Trophoblast cell (in vitro differentiated cells and primary cell): ENCODE measurements at regions not wholly inside any gene's neighbourhood (a gene's known extent, or its start where the extent isn't known, plus 50 kb on each side); places are given as distances from the start of the nearest gene placed in this dataset.

Experiments used
- DNase-seq, 2 donors: peaks; one replicate each; pipeline ENCODE4 v3.0.0-alpha.2; 2016
- H2AFZ ChIP-seq: 2 replicates; pipeline ENCODE4 v1.6.1; 2013; ENCODE audit warnings: low read length, moderate library complexity, mild to moderate bottlenecking; ENCODE audit not compliant: insufficient read depth, poor library complexity
- H2AK5ac ChIP-seq: 2 replicates; pipeline ENCODE4 v1.6.1; 2013; ENCODE audit warnings: mild to moderate bottlenecking, low read length
- H2BK120ac ChIP-seq: 2 replicates; pipeline ENCODE4 v1.6.1; 2013; ENCODE audit warnings: low read length, mild to moderate bottlenecking, moderate library complexity; ENCODE audit not compliant: insufficient read depth, poor library complexity
- H2BK12ac ChIP-seq: 2 replicates; pipeline ENCODE4 v1.6.1; 2013; ENCODE audit warnings: mild to moderate bottlenecking, low read length, moderate library complexity
- H2BK5ac ChIP-seq: 2 replicates; pipeline ENCODE4 v1.6.1; 2013; ENCODE audit warnings: low read length, low read depth, moderate library complexity, mild to moderate bottlenecking; ENCODE audit not compliant: poor library complexity
- H3K14ac ChIP-seq: 2 replicates; pipeline ENCODE4 v1.6.1; 2013; ENCODE audit warnings: mild to moderate bottlenecking, low read length
- H3K18ac ChIP-seq: 2 replicates; pipeline ENCODE4 v1.6.1; 2013; ENCODE audit warnings: mild to moderate bottlenecking, low read length
- H3K23ac ChIP-seq: 2 replicates; pipeline ENCODE4 v1.6.1; 2013; ENCODE audit warnings: low read length
- H3K27ac ChIP-seq: 2 replicates; pipeline ENCODE4 v1.5.1; 2013; ENCODE audit warnings: low read depth, mild to moderate bottlenecking, inconsistent platforms, low read length, moderate library complexity
- H3K27me3 ChIP-seq: 2 replicates; pipeline ENCODE4 v1.6.1; 2013; ENCODE audit warnings: inconsistent platforms, mild to moderate bottlenecking, low read length, moderate library complexity; ENCODE audit not compliant: insufficient read depth
- H3K36me3 ChIP-seq, 2 experiments: 1 replicate in 1 of 2; 2 replicates in 1 of 2; pipeline ENCODE4 v1.6.1; 2013; ENCODE audit warnings: low read length in 2 of 2, mild to moderate bottlenecking in 2 of 2, moderate library complexity in 1 of 2; ENCODE audit not compliant: insufficient read depth in 2 of 2, control insufficient read depth in 1 of 2
- H3K4ac ChIP-seq: 2 replicates; pipeline ENCODE4 v1.6.1; 2013; ENCODE audit warnings: low read depth, mild to moderate bottlenecking, low read length, moderate library complexity
- H3K4me1 ChIP-seq, 2 experiments: 1 replicate in 1 of 2; 2 replicates in 1 of 2; pipeline ENCODE4 v1.6.1; 2013; ENCODE audit warnings: low read length in 2 of 2, mild to moderate bottlenecking in 2 of 2, moderate library complexity in 1 of 2; ENCODE audit not compliant: insufficient read depth in 2 of 2, control insufficient read depth in 1 of 2
- H3K4me2 ChIP-seq: 2 replicates; pipeline ENCODE4 v1.6.1; 2013; ENCODE audit warnings: inconsistent platforms, mild to moderate bottlenecking, low read length, moderate library complexity
- H3K4me3 ChIP-seq: 2 replicates; pipeline ENCODE4 v1.5.1; 2013; ENCODE audit warnings: mild to moderate bottlenecking, low read depth, low read length, inconsistent platforms
- H3K79me1 ChIP-seq: one replicate; pipeline ENCODE4 v1.6.1; 2013; ENCODE audit warnings: low read length
- H3K79me2 ChIP-seq: 2 replicates; pipeline ENCODE4 v1.6.1; 2013; ENCODE audit warnings: low read length, mild to moderate bottlenecking; ENCODE audit not compliant: control insufficient read depth, insufficient read depth, poor library complexity
- H3K9ac ChIP-seq: 2 replicates; pipeline ENCODE4 v1.6.1; 2013; ENCODE audit warnings: mild to moderate bottlenecking, low read length
- H3K9me3 ChIP-seq: 2 replicates; pipeline ENCODE4 v1.6.1; 2013; ENCODE audit warnings: low read depth, mild to moderate bottlenecking, control low read depth, inconsistent platforms, low read length; ENCODE audit not compliant: insufficient read depth
- H4K12ac ChIP-seq: 2 replicates; pipeline ENCODE4 v1.6.1; 2013; ENCODE audit warnings: low read depth, mild to moderate bottlenecking, low read length, moderate library complexity
- H4K8ac ChIP-seq: 2 replicates; pipeline ENCODE4 v1.6.1; 2013; ENCODE audit warnings: low read depth, mild to moderate bottlenecking, low read length, moderate library complexity
- H4K91ac ChIP-seq: one replicate; pipeline ENCODE4 v1.6.1; 2013; ENCODE audit warnings: low read depth, mild to moderate bottlenecking, low read length, moderate library complexity
- WGBS: extraction: QIAGEN DNeasy Blood & Tissue Kit; methylation state at CpG from one replicate; pipeline ENCODE4 v1.1.7; 2013; ENCODE audit warnings: missing lambda C conversion rate; ENCODE audit not compliant: insufficient read length, insufficient coverage; ENCODE audit errors: extremely low coverage; 5-methylcytosine and 5-hydroxymethylcytosine counted together

DNA sequence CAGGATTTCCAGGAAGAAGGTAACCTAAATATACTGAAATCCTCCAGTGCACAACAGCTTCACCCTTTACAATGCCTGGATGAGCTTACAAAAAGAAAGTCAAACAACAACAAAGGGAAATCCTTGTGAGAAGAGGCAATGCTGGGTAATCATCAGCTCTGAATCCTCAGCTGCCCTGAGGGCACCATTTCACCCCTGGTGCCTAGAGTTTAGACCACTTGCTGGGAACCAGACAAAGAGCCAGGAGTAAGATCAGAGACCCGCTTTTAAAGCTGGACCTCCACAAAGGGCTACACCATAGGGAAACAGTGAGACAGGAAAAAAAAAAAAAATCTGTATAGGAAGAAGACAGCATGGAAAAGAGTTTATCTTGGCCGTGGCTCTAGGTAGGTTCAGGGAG, 97.0 kb downstream of the FOXI3 start:
- no peak overlapping the region for H3K27ac ChIP-seq
- no peak overlapping the region for H4K12ac ChIP-seq
- H2AFZ ChIP-seq, result no peak overlapping the region
- H3K79me2 ChIP-seq, result no peaks in the 10 kb centered on the region
- H3K23ac ChIP-seq, result no peak overlapping the region
- no peak overlapping the region for H3K14ac ChIP-seq
- no peak overlapping the region for H2BK12ac ChIP-seq
- peaks cover 1 to 2% of the 10 kb centered on the region in 2 experiments for H3K4me1 ChIP-seq
- H3K18ac ChIP-seq, result no peak overlapping the region
- H3K79me1 ChIP-seq, result peaks cover 4% of the 10 kb centered on the region
- no peak overlapping the region for H3K4ac ChIP-seq
- H3K36me3 ChIP-seq, result no peaks in the 10 kb centered on the region
- no peak overlapping the region for H2BK120ac ChIP-seq
- H3K4me3 ChIP-seq, result no peak overlapping the region
- H2BK5ac ChIP-seq, result no peak overlapping the region
- no CpG with 5 or more reads among the region's 2 CpGs for WGBS
- H3K9ac ChIP-seq, result no peak overlapping the region
- DNase-seq, result no peak
- H3K27me3 ChIP-seq, result no peaks in the 10 kb centered on the region
- H4K91ac ChIP-seq, result no peak overlapping the region
- H3K4me2 ChIP-seq, result no peak overlapping the region
- H2AK5ac ChIP-seq, result no peak overlapping the region
- no peak overlapping the region for H4K8ac ChIP-seq
- no peaks in the 10 kb centered on the region for H3K9me3 ChIP-seq

DNA sequence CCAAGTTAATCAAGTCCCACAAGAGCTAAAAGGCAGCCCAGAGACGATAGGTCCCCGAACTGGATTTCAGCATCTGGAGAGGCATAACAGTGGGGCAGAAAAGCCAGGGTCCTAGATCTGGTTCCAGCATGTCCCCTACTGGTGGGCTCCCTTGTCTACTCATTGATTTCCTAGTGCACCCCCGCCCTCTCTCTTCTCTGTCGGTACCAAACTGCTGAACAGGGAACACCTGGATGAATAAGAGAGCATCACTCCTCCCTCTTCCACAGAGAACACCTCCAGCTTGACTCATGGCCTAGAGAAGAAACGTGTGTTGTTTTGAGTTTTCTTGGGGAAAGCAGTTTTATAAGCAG, 101.3 kb downstream of the FOXI3 start:
- DNase-seq, result no peak
- Histone ChIP-seq H2BK5ac (no peak overlapping the region), H3K9ac (no peak overlapping the region), H3K4me1 (peaks cover 10 to 13% of the 10 kb centered on the region in 2 experiments), H3K23ac (no peak overlapping the region), H3K27me3 (no peaks in the 10 kb centered on the region), H3K18ac (no peak overlapping the region), H3K14ac (no peak overlapping the region), H2AFZ (no peak overlapping the region), H3K4ac (no peak overlapping the region), H2BK120ac (no peak overlapping the region), H3K4me3 (no peak overlapping the region), H3K79me1 (peaks cover 5% of the 10 kb centered on the region), H3K36me3 (no peaks in the 10 kb centered on the region), H3K9me3 (no peaks in the 10 kb centered on the region), H2AK5ac (no peak overlapping the region), H4K8ac (no peak overlapping the region), H4K91ac (no peak overlapping the region), H3K79me2 (peaks cover 2% of the 10 kb centered on the region), H4K12ac (no peak overlapping the region), H2BK12ac (no peak overlapping the region), H3K27ac (no peak overlapping the region), H3K4me2 (peak overlapping the region; percentile 54)
- WGBS, result no CpG with 5 or more reads among the region's 5 CpGs

DNA sequence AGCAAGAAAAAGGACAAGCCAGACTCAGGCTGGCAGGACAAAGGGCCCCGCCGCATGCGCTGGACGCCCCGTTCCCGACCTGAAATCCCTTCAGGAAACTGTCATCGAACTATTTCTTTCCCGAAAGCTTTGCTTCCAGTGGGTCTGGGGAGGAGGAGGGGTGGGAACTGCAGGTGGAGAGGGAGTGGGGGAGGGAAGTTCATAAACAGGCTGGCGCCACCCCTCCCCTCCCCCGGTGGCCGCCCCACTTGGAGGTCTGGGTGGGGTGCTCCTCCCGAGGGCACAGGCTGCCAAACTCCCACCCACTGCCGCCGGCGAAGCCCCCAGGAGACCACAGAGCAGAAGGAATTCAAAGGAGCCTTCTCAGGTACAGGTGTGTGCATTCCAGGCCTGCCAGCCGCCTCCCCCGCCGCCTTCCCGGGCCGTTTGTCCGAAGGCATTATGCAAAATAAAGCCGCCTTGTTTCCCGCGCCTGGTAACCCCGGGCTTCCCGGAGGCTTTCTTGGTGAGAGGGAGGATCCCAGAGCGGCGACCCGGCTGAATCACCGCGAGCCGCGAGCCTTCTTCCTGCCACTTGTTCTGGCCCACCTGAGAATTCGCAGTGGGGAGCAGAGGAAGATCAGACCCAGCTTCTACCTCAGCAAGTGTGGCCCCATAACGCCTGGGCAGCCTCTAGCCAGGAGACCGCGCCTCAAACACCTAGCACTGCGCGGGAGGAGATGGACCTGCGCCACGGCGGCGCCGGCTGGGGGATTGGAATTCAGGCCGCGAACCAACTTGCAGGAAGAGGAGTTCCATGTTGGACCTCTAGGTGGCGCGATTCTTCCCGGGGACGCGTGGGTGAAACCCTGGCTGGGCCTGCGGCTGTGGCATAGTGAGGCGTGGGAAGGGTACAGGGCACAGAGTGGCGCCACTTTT, 101.9 kb downstream of the FOXI3 start:
- DNase-seq, result peak; percentile 60 to 89
- peak overlapping the region; percentile 5 for H4K8ac ChIP-seq
- peak overlapping the region; percentile 5 for H2BK5ac ChIP-seq
- no peaks in the 10 kb centered on the region for H3K9me3 ChIP-seq
- H4K12ac ChIP-seq, result no peak overlapping the region
- peak overlapping the region; percentile 64 for H2AFZ ChIP-seq
- peak overlapping the region; percentile 54 for H3K4me2 ChIP-seq
- H3K27ac ChIP-seq, result peak overlapping the region; percentile 45
- WGBS, result no CpG with 5 or more reads among the region's 54 CpGs
- peak overlapping the region; percentile 56 for H4K91ac ChIP-seq
- peaks cover 2% of the 10 kb centered on the region for H3K79me2 ChIP-seq
- peak overlapping the region; percentile 2 for H3K4me3 ChIP-seq
- H3K4me1 ChIP-seq, result peaks cover 10 to 13% of the 10 kb centered on the region in 2 experiments
- no peaks in the 10 kb centered on the region for H3K27me3 ChIP-seq
- H3K18ac ChIP-seq, result peak overlapping the region; percentile 34
- H3K36me3 ChIP-seq, result no peaks in the 10 kb centered on the region
- peak overlapping the region; percentile 19 for H3K14ac ChIP-seq
- H3K4ac ChIP-seq, result no peak overlapping the region
- no peak overlapping the region for H3K9ac ChIP-seq
- no peak overlapping the region for H2AK5ac ChIP-seq
- no peak overlapping the region for H2BK12ac ChIP-seq
- peak overlapping the region; percentile 18 for H2BK120ac ChIP-seq
- H3K79me1 ChIP-seq, result peaks cover 5% of the 10 kb centered on the region
- H3K23ac ChIP-seq, result no peak overlapping the region

DNA sequence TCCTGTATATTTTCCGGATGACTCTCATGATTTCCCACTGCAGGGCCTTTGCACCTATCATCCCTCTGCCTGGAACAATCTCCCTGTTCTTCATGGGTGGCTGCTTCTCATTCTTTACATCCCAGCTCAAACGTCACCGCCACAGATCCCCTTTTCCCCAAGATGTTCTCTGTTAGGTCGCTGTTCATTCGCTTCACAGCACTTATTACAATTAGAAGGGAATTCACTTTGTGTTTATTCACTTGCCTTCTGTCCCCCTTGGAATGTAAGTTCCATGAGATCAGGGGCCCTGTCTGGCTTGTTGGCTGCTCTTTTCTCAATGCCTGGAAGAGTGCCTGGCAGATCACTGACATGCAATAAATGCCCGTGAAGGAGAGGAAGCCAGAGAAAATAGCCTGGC, 106.7 kb downstream of the FOXI3 start:
- no peak overlapping the region for H2AFZ ChIP-seq
- no peak for DNase-seq
- peaks cover 8 to 13% of the 10 kb centered on the region in 2 experiments for H3K4me1 ChIP-seq
- H3K9me3 ChIP-seq, result no peaks in the 10 kb centered on the region
- H2BK5ac ChIP-seq, result no peak overlapping the region
- H4K91ac ChIP-seq, result no peak overlapping the region
- no peaks in the 10 kb centered on the region for H3K27me3 ChIP-seq
- no peak overlapping the region for H2BK12ac ChIP-seq
- H3K79me1 ChIP-seq, result peaks cover 5% of the 10 kb centered on the region
- no peak overlapping the region for H4K12ac ChIP-seq
- peaks cover 2% of the 10 kb centered on the region for H3K79me2 ChIP-seq
- no peak overlapping the region for H2AK5ac ChIP-seq
- no CpG with 5 or more reads among the region's 6 CpGs for WGBS
- no peak overlapping the region for H3K18ac ChIP-seq
- H3K14ac ChIP-seq, result no peak overlapping the region
- no peak overlapping the region for H3K4me3 ChIP-seq
- H3K4me2 ChIP-seq, result no peak overlapping the region
- H3K27ac ChIP-seq, result no peak overlapping the region
- no peaks in the 10 kb centered on the region for H3K36me3 ChIP-seq
- H4K8ac ChIP-seq, result no peak overlapping the region
- no peak overlapping the region for H3K9ac ChIP-seq
- H3K23ac ChIP-seq, result no peak overlapping the region
- no peak overlapping the region for H3K4ac ChIP-seq
- no peak overlapping the region for H2BK120ac ChIP-seq
